Nephron progenitor cell (in vitro differentiated cells): ENCODE measurements at regions not wholly inside any gene's neighbourhood (a gene's known extent, or its start where the extent isn't known, plus 50 kb on each side); places are given as distances from the start of the nearest gene placed in this dataset.

Experiments
- DNase-seq: peaks from one replicate; pipeline ENCODE4 v3.0.0; 2021
- H3K27ac Mint-ChIP-seq: 2 replicates; pipeline ENCODE4 v1.8.0; 2021; ENCODE audit warnings: mild to moderate bottlenecking, moderate library complexity, mixed read lengths
- H3K27me3 Mint-ChIP-seq: 2 replicates; pipeline ENCODE4 v1.8.0; 2021; ENCODE audit warnings: mild to moderate bottlenecking, low read depth, mixed read lengths; ENCODE audit not compliant: poor library complexity
- H3K36me3 Mint-ChIP-seq: 2 replicates; pipeline ENCODE4 v1.8.0; 2021; ENCODE audit warnings: low read depth, mixed read lengths
- H3K4me1 Mint-ChIP-seq: 2 replicates; pipeline ENCODE4 v1.8.0; 2021; ENCODE audit warnings: mixed read lengths
- H3K4me3 Mint-ChIP-seq: 2 replicates; pipeline ENCODE4 v1.8.0; 2021; ENCODE audit warnings: mild to moderate bottlenecking, moderate library complexity, mixed read lengths
- H3K9me3 Mint-ChIP-seq: 2 replicates; pipeline ENCODE4 v1.8.0; 2021; ENCODE audit warnings: mild to moderate bottlenecking, moderate library complexity, mixed read lengths
- CTCF ChIP-seq: fragments of 200-600 bp; sonication (generic); IDR thresholded peaks from 2 replicates; pipeline ENCODE4 v1.5.0; 2021; ENCODE audit warnings: antibody characterized with exemption

- no peaks in the 10 kb centered on the region for H3K4me1 Mint-ChIP-seq
- no peaks in the 10 kb centered on the region for H3K36me3 Mint-ChIP-seq
- peaks cover 20% of the 10 kb centered on the region for H3K9me3 Mint-ChIP-seq
- no peak overlapping the region for H3K27ac Mint-ChIP-seq
- no peak overlapping the region for H3K4me3 Mint-ChIP-seq
- no peak for DNase-seq
- H3K27me3 Mint-ChIP-seq: peaks cover 9% of the 10 kb centered on the region
- no peak for TF ChIP-seq CTCF
These were observed 70.9 kb upstream of the GREM2 start for GRCh38 chr1:240682859-240683242.

GRCh38 chr1:240682166-240682858 lies 70.4 kb upstream of the GREM2 start:
- Mint-ChIP-seq H3K27ac (no peak overlapping the region), H3K4me3 (no peak overlapping the region), H3K9me3 (peaks cover 20% of the 10 kb centered on the region), H3K4me1 (no peaks in the 10 kb centered on the region), H3K27me3 (peaks cover 9% of the 10 kb centered on the region), H3K36me3 (no peaks in the 10 kb centered on the region)
- no peak for DNase-seq
- TF ChIP-seq CTCF: no peak

- no peak overlapping the region for H3K27ac Mint-ChIP-seq
- H3K36me3 Mint-ChIP-seq: no peaks in the 10 kb centered on the region
- no peaks in the 10 kb centered on the region for H3K9me3 Mint-ChIP-seq
These were observed 60.3 kb upstream of the GREM2 start for GRCh38 chr1:240672132-240672811.

GRCh38 chr1:240667351-240667750 lies 55.4 kb upstream of the GREM2 start:
- H3K4me3 Mint-ChIP-seq: no peak overlapping the region
- H3K9me3 Mint-ChIP-seq: no peaks in the 10 kb centered on the region
- no peaks in the 10 kb centered on the region for H3K27me3 Mint-ChIP-seq
- TF ChIP-seq CTCF: no peak
- H3K4me1 Mint-ChIP-seq: no peaks in the 10 kb centered on the region
- no peaks in the 10 kb centered on the region for H3K36me3 Mint-ChIP-seq
- no peak overlapping the region for H3K27ac Mint-ChIP-seq
- DNase-seq: no peak

More at GRCh38 chr1:240672132-240672811, 60.3 kb upstream of the GREM2 start:
- TF ChIP-seq CTCF: no peak
- Mint-ChIP-seq H3K4me3 (no peak overlapping the region), H3K4me1 (no peaks in the 10 kb centered on the region), H3K27me3 (no peaks in the 10 kb centered on the region)
- no peak for DNase-seq

- DNase-seq: no peak
- no peaks in the 10 kb centered on the region for H3K36me3 Mint-ChIP-seq
- H3K9me3 Mint-ChIP-seq: no peaks in the 10 kb centered on the region
- no peak overlapping the region for H3K4me3 Mint-ChIP-seq
- no peaks in the 10 kb centered on the region for H3K27me3 Mint-ChIP-seq
- no peak overlapping the region for H3K27ac Mint-ChIP-seq
- no peaks in the 10 kb centered on the region for H3K4me1 Mint-ChIP-seq
- no peak for TF ChIP-seq CTCF
These were observed 54.7 kb upstream of the GREM2 start for GRCh38 chr1:240666568-240667198.
